ENCODE measurements at regions not wholly inside any gene's neighbourhood (a gene's known extent, or its start where the extent isn't known, plus 50 kb on each side); places are given as distances from the start of the nearest gene placed in this dataset.

- H3K4me3 ChIP-seq (ENCODE audit: low read depth, low read length) = no peak overlapping the region
- no peak for DNase-seq (ENCODE audit: low read depth)
- TF ChIP-seq MAX (IDR thresholded peaks at IDR 0.05; ENCODE audit: low read depth, low read length) (no peak), CTCF (IDR thresholded peaks at IDR 0.05; ENCODE audit: low read depth, low read length) (no peak), POLR2A (IDR thresholded peaks at IDR 0.05; ENCODE audit: extremely low read depth, insufficient read length) (no peak), MYC (IDR thresholded peaks at IDR 0.05; ENCODE audit: low read depth, low read length) (no peak)
Observed at GRCh38 chr13:94928127-94928775, 215.9 kb upstream of the SOX21 start.

GRCh38 chr13:94925263-94925662 lies 212.9 kb upstream of the SOX21 start:
- no peak for TF ChIP-seq MYC (IDR thresholded peaks at IDR 0.05; ENCODE audit: low read depth, low read length)
- TF ChIP-seq POLR2A (IDR thresholded peaks at IDR 0.05; ENCODE audit: extremely low read depth, insufficient read length) = no peak
- TF ChIP-seq CTCF (IDR thresholded peaks at IDR 0.05; ENCODE audit: low read depth, low read length) = no peak
- TF ChIP-seq MAX (IDR thresholded peaks at IDR 0.05; ENCODE audit: low read depth, low read length) = no peak
- no peak for DNase-seq (ENCODE audit: low read depth)
- no peak overlapping the region for H3K4me3 ChIP-seq (ENCODE audit: low read depth, low read length)

GRCh38 chr13:94921181-94921580 lies 208.8 kb upstream of the SOX21 start:
- H3K4me3 ChIP-seq (ENCODE audit: low read depth, low read length) = no peak overlapping the region
- TF ChIP-seq MAX (IDR thresholded peaks at IDR 0.05; ENCODE audit: low read depth, low read length) = no peak
- no peak for TF ChIP-seq MYC (IDR thresholded peaks at IDR 0.05; ENCODE audit: low read depth, low read length)
- no peak for TF ChIP-seq CTCF (IDR thresholded peaks at IDR 0.05; ENCODE audit: low read depth, low read length)
- TF ChIP-seq POLR2A (IDR thresholded peaks at IDR 0.05; ENCODE audit: extremely low read depth, insufficient read length) = no peak
- no peak for DNase-seq (ENCODE audit: low read depth)

GRCh38 chr13:94920578-94920977 lies 208.2 kb upstream of the SOX21 start:
- no peak overlapping the region for H3K4me3 ChIP-seq (ENCODE audit: low read depth, low read length)
- TF ChIP-seq CTCF (IDR thresholded peaks at IDR 0.05; ENCODE audit: low read depth, low read length) = no peak
- TF ChIP-seq MYC (IDR thresholded peaks at IDR 0.05; ENCODE audit: low read depth, low read length) = no peak
- TF ChIP-seq MAX (IDR thresholded peaks at IDR 0.05; ENCODE audit: low read depth, low read length) = no peak
- TF ChIP-seq POLR2A (IDR thresholded peaks at IDR 0.05; ENCODE audit: extremely low read depth, insufficient read length) = no peak
- DNase-seq (ENCODE audit: low read depth) = no peak

GRCh38 chr13:94917824-94918223 lies 205.5 kb upstream of the SOX21 start:
- peak; percentile 5 for DNase-seq (ENCODE audit: low read depth)
- TF ChIP-seq CTCF (IDR thresholded peaks at IDR 0.05; ENCODE audit: low read depth, low read length) (no peak), POLR2A (IDR thresholded peaks at IDR 0.05; ENCODE audit: extremely low read depth, insufficient read length) (no peak), MAX (IDR thresholded peaks at IDR 0.05; ENCODE audit: low read depth, low read length) (no peak), MYC (IDR thresholded peaks at IDR 0.05; ENCODE audit: low read depth, low read length) (no peak)
- no peak overlapping the region for H3K4me3 ChIP-seq (ENCODE audit: low read depth, low read length)
